ENCODE measurements at regions not wholly inside any gene's neighbourhood (a gene's known extent, or its start where the extent isn't known, plus 50 kb on each side); places are given as distances from the start of the nearest gene placed in this dataset.
"Not testable (repeated sequence)": the region's sequence is repeated elsewhere in the genome, so short reads cannot be mapped to it uniquely, and the experiment has no call there.

GRCh38 chr2:144115739-144116291, 404.1 kb downstream of the ZEB2 start:
- DNase-seq: no peak

- DNase-seq: no peak
Measured at GRCh38 chr2:144114760-144115159, 405.2 kb downstream of the ZEB2 start.

- DNase-seq: no peak
Measured at GRCh38 chr2:144111437-144111836, 408.5 kb downstream of the ZEB2 start.

- DNase-seq: not testable (repeated sequence)
Measured at GRCh38 chr2:144106104-144106503, 413.8 kb downstream of the ZEB2 start.

- DNase-seq: no peak
Measured at GRCh38 chr2:144102386-144102785, 417.5 kb downstream of the ZEB2 start.

- DNase-seq: no peak
Measured at GRCh38 chr2:144099780-144100377, 420.0 kb downstream of the ZEB2 start.

GRCh38 chr2:144099340-144099739, 420.6 kb downstream of the ZEB2 start:
- no peak for DNase-seq

- DNase-seq: no peak
Measured at GRCh38 chr2:144097440-144098225, 422.3 kb downstream of the ZEB2 start.

- DNase-seq: no peak
Measured at GRCh38 chr2:144096531-144096930, 423.4 kb downstream of the ZEB2 start.

- no peak for DNase-seq
Measured at GRCh38 chr2:144094408-144095151, 425.3 kb downstream of the ZEB2 start.

- DNase-seq: no peak
Measured at GRCh38 chr2:144091622-144092021, 428.3 kb downstream of the ZEB2 start.

- no peak for DNase-seq
Measured at GRCh38 chr2:144088863-144089262, 431.1 kb downstream of the ZEB2 start.

GRCh38 chr2:144086965-144087364, 433.0 kb downstream of the ZEB2 start:
- no peak for DNase-seq

GRCh38 chr2:144085016-144085415, 434.9 kb downstream of the ZEB2 start:
- DNase-seq: no peak

- no peak for DNase-seq
Measured at GRCh38 chr2:144084114-144084661, 435.7 kb downstream of the ZEB2 start.

GRCh38 chr2:144083211-144083610, 436.7 kb downstream of the ZEB2 start:
- no peak for DNase-seq

GRCh38 chr2:144082777-144083176, 437.1 kb downstream of the ZEB2 start:
- no peak for DNase-seq

- no peak for DNase-seq
Measured at GRCh38 chr2:144082327-144082726, 437.6 kb downstream of the ZEB2 start.

- DNase-seq: no peak
Measured at GRCh38 chr2:144081272-144081671, 438.6 kb downstream of the ZEB2 start.

GRCh38 chr2:144079803-144080202, 440.1 kb downstream of the ZEB2 start:
- no peak for DNase-seq

- no peak for DNase-seq
Measured at GRCh38 chr2:144078802-144079724, 440.9 kb downstream of the ZEB2 start.

- no peak for DNase-seq
Measured at GRCh38 chr2:144078106-144078505, 441.8 kb downstream of the ZEB2 start.
